ENCODE measurements at regions not wholly inside any gene's neighbourhood (a gene's known extent, or its start where the extent isn't known, plus 50 kb on each side); places are given as distances from the start of the nearest gene placed in this dataset.

DNA sequence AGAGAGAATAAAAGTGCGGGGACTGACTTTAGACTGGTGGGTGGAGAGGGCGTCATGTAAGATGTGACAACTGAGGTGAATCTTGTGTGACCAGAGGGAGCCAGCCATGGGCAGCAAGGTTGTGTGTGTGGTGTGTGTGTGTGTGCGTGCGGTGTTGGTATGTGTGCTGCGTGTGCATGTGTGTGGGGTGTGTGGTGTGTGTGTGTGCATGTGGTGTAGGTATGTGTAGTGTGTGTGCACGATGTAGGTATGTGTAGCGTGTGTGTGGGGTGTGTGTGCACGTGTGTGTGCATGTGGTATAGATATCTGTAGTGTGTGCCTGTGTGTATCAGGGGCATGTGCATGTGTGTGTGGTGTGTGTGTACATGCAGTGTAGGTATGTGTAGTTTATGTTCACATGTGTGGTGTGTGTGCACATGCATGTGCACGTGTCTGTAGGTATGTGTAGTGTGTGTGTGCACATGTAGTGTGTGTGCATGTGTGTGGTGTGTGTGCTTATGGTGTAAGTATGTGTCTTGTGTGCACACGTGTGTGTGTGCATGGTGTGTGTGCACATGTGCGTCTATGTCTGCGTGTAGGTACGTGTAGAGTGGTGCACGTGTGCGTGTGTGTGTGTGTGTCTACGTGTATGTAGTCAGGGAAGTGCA, 312.3 kb upstream of the MKI67 start:
- no peaks in the 10 kb centered on the region; a peak in 1 of 5 replicates for H3K4me1 ChIP-seq (replicated peaks in 1 of 2; ENCODE audit: control insufficient read depth in 2 of 2, insufficient read depth in 2 of 2, low read length in 2 of 2)
- ChIA-PET POLR2A (no interaction called here), CTCF (ENCODE audit: low intra/inter-chr PET ratio) (no interaction called here)
- no TSS peak for BruUV-seq (replicated peaks)
- no peaks in the 10 kb centered on the region for H3K36me3 ChIP-seq (ENCODE audit: control insufficient read depth, insufficient read depth, low read length)
- no peaks in the 10 kb centered on the region for H3K9me3 ChIP-seq (replicated peaks; ENCODE audit: control insufficient read depth, insufficient read depth, low read depth, low read length)
- TF ChIP-seq KDM1A (IDR thresholded peaks at IDR 0.05) = peak in 1 of 2 experiments; percentile 42; a peak in 1 of 4 replicates
- TF ChIP-seq ZNF780A (CRISPR knock-in tag; IDR thresholded peaks at IDR 0.05) = no peak
- ATAC-seq (no peak), FAIRE-seq (no peak), DNase-seq (ENCODE audit: extremely low read depth in 1 of 4, low spot score in 3 of 4) (no peak)
- H3K27ac ChIP-seq (ENCODE audit: extremely low read depth, low read depth, low read length) = no peak overlapping the region
- no peaks in the 10 kb centered on the region for H3K9me1 ChIP-seq (ENCODE audit: control insufficient read depth, insufficient read depth, low read length)
- WGBS (ENCODE audit: insufficient coverage, low coverage, missing lambda C conversion rate) = 2% methylated on average over 14 of the region's 16 CpGs
- in situ Hi-C loops (cut with MboI) (no loop called here), intact Hi-C loops (cut with micrococcal nuclease) (no loop called here)
- no peaks in the 10 kb centered on the region for H4K20me1 ChIP-seq (replicated peaks; ENCODE audit: control insufficient read depth, insufficient read depth, low read length)
- H3K9ac ChIP-seq (ENCODE audit: insufficient read depth in 1 of 2, low read depth in 2 of 2, low read length in 2 of 2) = no peak overlapping the region
- H3K27me3 ChIP-seq (ENCODE audit: control insufficient read depth in 2 of 2, insufficient read depth in 2 of 2, low read length in 2 of 2) = peaks cover 0 to 50% of the 10 kb centered on the region in 2 experiments; a peak in 2 of 5 replicates
- no peaks in the 10 kb centered on the region for H3K79me2 ChIP-seq (ENCODE audit: control insufficient read depth, insufficient read depth, low read length)
- no peak overlapping the region for H3K4me2 ChIP-seq (ENCODE audit: insufficient read depth, low read length)
- H3K4me3 ChIP-seq = no peak overlapping the region
- no peak overlapping the region for H2AFZ ChIP-seq (ENCODE audit: low read depth, low read length)

GRCh38 chr10:128440513-128441160, 314.4 kb upstream of the MKI67 start:
- no peak for TF ChIP-seq ZHX1 (conservative IDR thresholded peaks at IDR 0.05; ENCODE audit: low read length)
- TF ChIP-seq SRSF3 (IDR thresholded peaks at IDR 0.05; ENCODE audit: insufficient read depth, low read length) = no peak
- H3K4me2 ChIP-seq (ENCODE audit: insufficient read depth, low read length) = no peak overlapping the region
- peaks cover 0 to 31% of the 10 kb centered on the region in 2 experiments; a peak in 2 of 5 replicates for H3K27me3 ChIP-seq (ENCODE audit: control insufficient read depth in 2 of 2, insufficient read depth in 2 of 2, low read length in 2 of 2)
- H3K36me3 ChIP-seq (ENCODE audit: control insufficient read depth, insufficient read depth, low read length) = no peaks in the 10 kb centered on the region
- H3K4me3 ChIP-seq = no peak overlapping the region
- no peaks in the 10 kb centered on the region for H3K9me3 ChIP-seq (replicated peaks; ENCODE audit: control insufficient read depth, insufficient read depth, low read depth, low read length)
- in situ Hi-C loops (cut with MboI) (no loop called here), intact Hi-C loops (cut with micrococcal nuclease) (no loop called here)
- no peak overlapping the region for H3K27ac ChIP-seq (ENCODE audit: extremely low read depth, low read depth, low read length)
- no peak overlapping the region for H2AFZ ChIP-seq (ENCODE audit: low read depth, low read length)
- 0% methylated on average over 4 of the region's 11 CpGs for WGBS (ENCODE audit: insufficient coverage, low coverage, missing lambda C conversion rate)
- DNase-seq (ENCODE audit: extremely low read depth in 1 of 4, low spot score in 3 of 4) = no peak
- FAIRE-seq = no peak
- BruUV-seq (replicated peaks) = no TSS peak
- H3K79me2 ChIP-seq (ENCODE audit: control insufficient read depth, insufficient read depth, low read length) = no peaks in the 10 kb centered on the region
- no peaks in the 10 kb centered on the region for H4K20me1 ChIP-seq (replicated peaks; ENCODE audit: control insufficient read depth, insufficient read depth, low read length)
- ChIA-PET POLR2A (no interaction called here), CTCF (ENCODE audit: low intra/inter-chr PET ratio) (no interaction called here)
- no peaks in the 10 kb centered on the region for H3K9me1 ChIP-seq (ENCODE audit: control insufficient read depth, insufficient read depth, low read length)
- no peak for ATAC-seq
- no peak overlapping the region for H3K9ac ChIP-seq (ENCODE audit: insufficient read depth in 1 of 2, low read depth in 2 of 2, low read length in 2 of 2)
- no peaks in the 10 kb centered on the region; a peak in 1 of 5 replicates for H3K4me1 ChIP-seq (replicated peaks in 1 of 2; ENCODE audit: control insufficient read depth in 2 of 2, insufficient read depth in 2 of 2, low read length in 2 of 2)

Data from K562 (cell line).